Calu3 (cell line): ENCODE measurements at regions not wholly inside any gene's neighbourhood (a gene's known extent, or its start where the extent isn't known, plus 50 kb on each side); places are given as distances from the start of the nearest gene placed in this dataset.

Experiments used
- BruUV-seq: library from RNA; stranded (reverse); fragments of 400-500 nt; replicated peaks from 2 replicates; lab custom pipeline; 2021; lab: Mats Ljungman, UMichigan
- CTCF ChIA-PET: fragments of 300-600 bp; sonication (Branson Sonifier 250); formaldehyde crosslinking; loops from one replicate; lab custom pipeline; 2022; ENCODE audit warnings: antibody characterized with exemption; lab: Charles Lee
- DNase-seq: peaks from one replicate; pipeline ENCODE4 v3.0.0; 2022
- H3K27ac Mint-ChIP-seq: one replicate; pipeline ENCODE4 v1.8.0; 2022; ENCODE audit warnings: mixed read lengths; ENCODE audit not compliant: unreplicated experiment
- H3K27me3 Mint-ChIP-seq: one replicate; pipeline ENCODE4 v1.8.0; 2022; ENCODE audit warnings: mixed read lengths; ENCODE audit not compliant: unreplicated experiment
- H3K36me3 Mint-ChIP-seq: one replicate; pipeline ENCODE4 v1.8.0; 2022; ENCODE audit warnings: mild to moderate bottlenecking, moderate library complexity, mixed read lengths; ENCODE audit not compliant: insufficient read depth, unreplicated experiment
- H3K4me1 Mint-ChIP-seq: one replicate; pipeline ENCODE4 v1.8.0; 2022; ENCODE audit warnings: mild to moderate bottlenecking, low read depth, mixed read lengths; ENCODE audit not compliant: unreplicated experiment
- H3K4me3 Mint-ChIP-seq: one replicate; pipeline ENCODE4 v1.8.0; 2022; ENCODE audit warnings: mild to moderate bottlenecking, low read depth, moderate library complexity, mixed read lengths; ENCODE audit not compliant: unreplicated experiment
- H3K9me3 Mint-ChIP-seq: one replicate; pipeline ENCODE4 v1.8.0; 2022; ENCODE audit warnings: low read depth, mixed read lengths; ENCODE audit not compliant: unreplicated experiment
- CTCF ChIP-seq: fragments of 200-600 bp; IDR thresholded peaks from one replicate; pipeline ENCODE4 v1.8.0; 2022; ENCODE audit warnings: antibody characterized with exemption; ENCODE audit not compliant: unreplicated experiment
- intact Hi-C: fragments of 100-400 bp; cut with micrococcal nuclease; formaldehyde crosslinking; loops from one replicate; pipeline ENCODE4 v1.10.0; 2022; ENCODE audit not compliant: unreplicated experiment

- no peaks in the 10 kb centered on the region for H3K27me3 Mint-ChIP-seq
- H3K36me3 Mint-ChIP-seq = peaks cover 10% of the 10 kb centered on the region
- no peak for TF ChIP-seq CTCF
- DNase-seq = no peak
- intact Hi-C loops = loop anchor here (5.0 to 10.0 kb wide), 2 partner anchors 97 to 284 kb away; no protein-coding TSS in a partner anchor
- no peak overlapping the region for H3K4me3 Mint-ChIP-seq
- peaks cover 71% of the 10 kb centered on the region for H3K4me1 Mint-ChIP-seq
- no peak overlapping the region for H3K27ac Mint-ChIP-seq
- H3K9me3 Mint-ChIP-seq = peaks cover 2% of the 10 kb centered on the region
- BruUV-seq = no TSS peak
- CTCF ChIA-PET = interaction anchor here (0.6 kb wide), 1 partner anchor 65 kb away, joined by 3 read pairs; no protein-coding TSS in a partner anchor
These were observed 190.6 kb upstream of the PMEPA1 start for GRCh38 chr20:57900226-57900905.

- Mint-ChIP-seq H3K27ac (no peak overlapping the region), H3K4me1 (peaks cover 63% of the 10 kb centered on the region), H3K36me3 (peaks cover 7% of the 10 kb centered on the region), H3K27me3 (peaks cover 3% of the 10 kb centered on the region), H3K4me3 (no peak overlapping the region), H3K9me3 (peaks cover 2% of the 10 kb centered on the region)
- intact Hi-C loops = no loop called here
- CTCF ChIA-PET = interaction anchor here (0.7 kb wide), 1 partner anchor 14 kb away, joined by 5 read pairs; no protein-coding TSS in a partner anchor
- DNase-seq = no peak
- no TSS peak for BruUV-seq
- TF ChIP-seq CTCF = no peak
These were observed 189.7 kb upstream of the PMEPA1 start for GRCh38 chr20:57899554-57899953.

GRCh38 chr20:57898332-57898731, 188.5 kb upstream of the PMEPA1 start:
- H3K27me3 Mint-ChIP-seq = peaks cover 15% of the 10 kb centered on the region
- H3K4me1 Mint-ChIP-seq = peaks cover 51% of the 10 kb centered on the region
- CTCF ChIA-PET = interaction anchor here (0.7 kb wide), 1 partner anchor 10 kb away, joined by 3 read pairs; no protein-coding TSS in a partner anchor
- no peak for TF ChIP-seq CTCF
- DNase-seq = no peak
- peaks cover 7% of the 10 kb centered on the region for H3K36me3 Mint-ChIP-seq
- peaks cover 5% of the 10 kb centered on the region for H3K9me3 Mint-ChIP-seq
- no TSS peak for BruUV-seq
- H3K27ac Mint-ChIP-seq = no peak overlapping the region
- intact Hi-C loops = no loop called here
- no peak overlapping the region for H3K4me3 Mint-ChIP-seq

GRCh38 chr20:57897891-57898290, 188.1 kb upstream of the PMEPA1 start:
- Mint-ChIP-seq H3K4me1 (peaks cover 49% of the 10 kb centered on the region), H3K36me3 (peaks cover 7% of the 10 kb centered on the region), H3K4me3 (no peak overlapping the region), H3K9me3 (peaks cover 5% of the 10 kb centered on the region), H3K27ac (no peak overlapping the region), H3K27me3 (peaks cover 15% of the 10 kb centered on the region)
- no peak for DNase-seq
- intact Hi-C loops = no loop called here
- no TSS peak for BruUV-seq
- CTCF ChIA-PET = no interaction called here
- no peak for TF ChIP-seq CTCF
